WTC11 (cell line): ENCODE measurements at regions not wholly inside any gene's neighbourhood (a gene's known extent, or its start where the extent isn't known, plus 50 kb on each side); places are given as distances from the start of the nearest gene placed in this dataset.

Source experiments
- ATAC-seq: fragments of 200-7000 bp; cut with Tn5 transposase; 2 replicates; pipeline ENCODE4 v1.10.0; 2021; ENCODE audit warnings: mild to moderate bottlenecking, moderate library complexity
- CTCF ChIA-PET: fragments of 300-600 bp; sonication (Branson Sonifier 250); formaldehyde crosslinking; loops from one replicate; lab custom pipeline; 2021; ENCODE audit warnings: antibody characterized with exemption; lab: Charles Lee
- POLR2A ChIA-PET: fragments of 350-600 bp; sonication (Branson Sonifier 250); formaldehyde crosslinking; loops from one replicate; lab custom pipeline; 2021; ENCODE audit warnings: antibody characterized with exemption; lab: Charles Lee
- DNase-seq: peaks from one replicate; pipeline ENCODE4 v3.0.0; 2021; ENCODE audit warnings: low spot score
- H3K27ac Mint-ChIP-seq: 2 replicates; pipeline ENCODE4 v1.8.0; 2021; ENCODE audit warnings: mixed read lengths
- H3K27me3 Mint-ChIP-seq: 2 replicates; pipeline ENCODE4 v1.8.0; 2021; ENCODE audit warnings: low read depth, mild to moderate bottlenecking, moderate library complexity, mixed read lengths
- H3K36me3 Mint-ChIP-seq: 2 replicates; pipeline ENCODE4 v1.8.0; 2021; ENCODE audit warnings: mixed read lengths
- H3K4me1 Mint-ChIP-seq: 2 replicates; pipeline ENCODE4 v1.8.0; 2022; ENCODE audit warnings: mixed read lengths
- H3K4me3 Mint-ChIP-seq: 2 replicates; pipeline ENCODE4 v1.8.0; 2021; ENCODE audit warnings: mild to moderate bottlenecking, moderate library complexity, mixed read lengths
- H3K9me3 Mint-ChIP-seq: 2 replicates; pipeline ENCODE4 v1.8.0; 2021; ENCODE audit warnings: mixed read lengths
- ESRRA ChIP-seq: sonication (generic); formaldehyde crosslinking; IDR thresholded peaks from 2 replicates; pipeline ENCODE4 v1.8.1; 2022; ENCODE audit warnings: mild to moderate bottlenecking, missing genetic modification reagents, borderline replicate concordance
- ETV6 ChIP-seq: sonication (generic); formaldehyde crosslinking; IDR thresholded peaks from 2 replicates; pipeline ENCODE4 v1.8.1; 2022; ENCODE audit warnings: mild to moderate bottlenecking, missing genetic modification reagents
- FOXK1 ChIP-seq: sonication (generic); formaldehyde crosslinking; IDR thresholded peaks from 2 replicates; pipeline ENCODE4 v1.8.0; 2022; ENCODE audit warnings: mild to moderate bottlenecking, moderate library complexity, missing genetic modification reagents
- JAZF1 ChIP-seq: fragments of 250-450 bp; sonication (Bioruptor Pico); IDR thresholded peaks from 2 replicates; pipeline ENCODE4 v1.9.0; 2021; ENCODE audit warnings: moderate library complexity, mild to moderate bottlenecking, inconsistent platforms
- JUN ChIP-seq: sonication (generic); formaldehyde crosslinking; IDR thresholded peaks from 2 replicates; pipeline ENCODE4 v1.8.0; 2023; ENCODE audit warnings: mild to moderate bottlenecking, missing genetic modification reagents
- NFYB ChIP-seq: sonication (generic); formaldehyde crosslinking; conservative IDR thresholded peaks from 2 replicates; pipeline ENCODE4 v1.8.0; 2022; ENCODE audit warnings: low read depth, missing genetic modification reagents
- NR1H2 ChIP-seq: sonication (generic); formaldehyde crosslinking; IDR thresholded peaks from 2 replicates; pipeline ENCODE4 v1.9.0; 2021; ENCODE audit warnings: mild to moderate bottlenecking, moderate library complexity, missing genetic modification reagents
- OVOL2 ChIP-seq: fragments of 250-450 bp; sonication (Bioruptor Pico); IDR thresholded peaks from 2 replicates; pipeline ENCODE4 v1.9.0; 2021; ENCODE audit warnings: mild to moderate bottlenecking, borderline replicate concordance
- SMAD4 ChIP-seq: sonication (generic); formaldehyde crosslinking; IDR thresholded peaks from 2 replicates; pipeline ENCODE4 v1.8.0; 2022; ENCODE audit warnings: mild to moderate bottlenecking, missing genetic modification reagents
- SP1 ChIP-seq: sonication (generic); formaldehyde crosslinking; conservative IDR thresholded peaks from 2 replicates; pipeline ENCODE4 v1.8.1; 2022; ENCODE audit warnings: missing genetic modification reagents
- TEAD1 ChIP-seq: sonication (generic); formaldehyde crosslinking; IDR thresholded peaks from 2 replicates; pipeline ENCODE4 v1.8.0; 2022; ENCODE audit warnings: mild to moderate bottlenecking, missing genetic modification reagents
- TP53 ChIP-seq: sonication (generic); formaldehyde crosslinking; IDR thresholded peaks from 2 replicates; pipeline ENCODE4 v1.8.1; 2023; ENCODE audit warnings: mild to moderate bottlenecking, missing genetic modification reagents
- ZBTB21 ChIP-seq: sonication (generic); formaldehyde crosslinking; IDR thresholded peaks from 2 replicates; pipeline ENCODE4 v1.8.1; 2023; ENCODE audit warnings: mild to moderate bottlenecking, missing genetic modification reagents, borderline replicate concordance
- TF ChIP-seq, protein P1 (sequence below): sonication (generic); formaldehyde crosslinking; conservative IDR thresholded peaks from 2 replicates; pipeline ENCODE4 v1.8.1; 2023; ENCODE audit warnings: mild to moderate bottlenecking, low read depth, missing genetic modification reagents, moderate library complexity
- TF ChIP-seq, protein P2 (sequence below): sonication (generic); formaldehyde crosslinking; IDR thresholded peaks from 2 replicates; pipeline ENCODE4 v1.8.0; 2022; ENCODE audit warnings: mild to moderate bottlenecking, missing genetic modification reagents
- TF ChIP-seq, protein P3 (sequence below): fragments of 250-450 bp; sonication (Bioruptor Pico); IDR thresholded peaks from 2 replicates; pipeline ENCODE4 v1.9.0; 2021; ENCODE audit warnings: mild to moderate bottlenecking
- TF ChIP-seq, protein P4 (sequence below): sonication (generic); formaldehyde crosslinking; IDR thresholded peaks from 2 replicates; pipeline ENCODE4 v1.8.1; 2022; ENCODE audit warnings: mild to moderate bottlenecking, moderate library complexity, missing genetic modification reagents
- TF ChIP-seq, protein P5 (sequence below): sonication (generic); formaldehyde crosslinking; IDR thresholded peaks from 2 replicates; pipeline ENCODE4 v1.8.1; 2023; ENCODE audit warnings: mild to moderate bottlenecking, missing genetic modification reagents, moderate library complexity
- TF ChIP-seq, protein P6 (sequence below): sonication (generic); formaldehyde crosslinking; IDR thresholded peaks from 2 replicates; pipeline ENCODE4 v1.8.0; 2022; ENCODE audit warnings: mild to moderate bottlenecking, missing genetic modification reagents
- TF ChIP-seq, protein P7 (sequence below): fragments of 250-450 bp; sonication (Bioruptor Pico); IDR thresholded peaks from 2 replicates; pipeline ENCODE4 v1.9.0; 2021; ENCODE audit warnings: mild to moderate bottlenecking

DNA sequence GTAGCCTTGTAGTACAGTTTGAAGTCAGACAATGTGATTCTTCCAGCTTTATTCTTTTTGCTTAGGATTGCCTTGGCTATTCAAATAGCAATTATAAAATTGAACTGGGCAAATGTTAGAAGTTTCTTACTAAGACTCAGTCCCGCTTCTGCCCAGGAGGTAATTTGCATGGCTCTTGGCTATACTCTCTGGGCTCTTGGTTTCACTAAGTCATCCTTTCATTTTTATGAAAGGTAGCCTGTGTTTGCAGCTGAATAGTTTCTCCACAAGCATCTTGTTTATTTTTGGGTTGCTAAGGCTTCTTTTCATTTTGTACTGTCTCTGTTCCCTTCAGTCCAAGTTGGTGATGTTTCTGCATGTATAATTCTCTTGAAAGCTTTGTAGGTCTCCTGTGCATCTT is 340.6 kb downstream of the SH2D4B start (continued):
- no peak for TF ChIP-seq NR1H2
- TF ChIP-seq, protein P1, sequence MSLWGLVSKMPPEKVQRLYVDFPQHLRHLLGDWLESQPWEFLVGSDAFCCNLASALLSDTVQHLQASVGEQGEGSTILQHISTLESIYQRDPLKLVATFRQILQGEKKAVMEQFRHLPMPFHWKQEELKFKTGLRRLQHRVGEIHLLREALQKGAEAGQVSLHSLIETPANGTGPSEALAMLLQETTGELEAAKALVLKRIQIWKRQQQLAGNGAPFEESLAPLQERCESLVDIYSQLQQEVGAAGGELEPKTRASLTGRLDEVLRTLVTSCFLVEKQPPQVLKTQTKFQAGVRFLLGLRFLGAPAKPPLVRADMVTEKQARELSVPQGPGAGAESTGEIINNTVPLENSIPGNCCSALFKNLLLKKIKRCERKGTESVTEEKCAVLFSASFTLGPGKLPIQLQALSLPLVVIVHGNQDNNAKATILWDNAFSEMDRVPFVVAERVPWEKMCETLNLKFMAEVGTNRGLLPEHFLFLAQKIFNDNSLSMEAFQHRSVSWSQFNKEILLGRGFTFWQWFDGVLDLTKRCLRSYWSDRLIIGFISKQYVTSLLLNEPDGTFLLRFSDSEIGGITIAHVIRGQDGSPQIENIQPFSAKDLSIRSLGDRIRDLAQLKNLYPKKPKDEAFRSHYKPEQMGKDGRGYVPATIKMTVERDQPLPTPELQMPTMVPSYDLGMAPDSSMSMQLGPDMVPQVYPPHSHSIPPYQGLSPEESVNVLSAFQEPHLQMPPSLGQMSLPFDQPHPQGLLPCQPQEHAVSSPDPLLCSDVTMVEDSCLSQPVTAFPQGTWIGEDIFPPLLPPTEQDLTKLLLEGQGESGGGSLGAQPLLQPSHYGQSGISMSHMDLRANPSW (CRISPR knock-in tag) = no peak
- TF ChIP-seq SMAD4 = no peak
- TF ChIP-seq ESRRA (CRISPR knock-in tag) = no peak
- TF ChIP-seq ZBTB21 = no peak
- TF ChIP-seq, protein P2, sequence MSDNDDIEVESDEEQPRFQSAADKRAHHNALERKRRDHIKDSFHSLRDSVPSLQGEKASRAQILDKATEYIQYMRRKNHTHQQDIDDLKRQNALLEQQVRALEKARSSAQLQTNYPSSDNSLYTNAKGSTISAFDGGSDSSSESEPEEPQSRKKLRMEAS (CRISPR knock-in tag) = no peak
- TF ChIP-seq, protein P3, sequence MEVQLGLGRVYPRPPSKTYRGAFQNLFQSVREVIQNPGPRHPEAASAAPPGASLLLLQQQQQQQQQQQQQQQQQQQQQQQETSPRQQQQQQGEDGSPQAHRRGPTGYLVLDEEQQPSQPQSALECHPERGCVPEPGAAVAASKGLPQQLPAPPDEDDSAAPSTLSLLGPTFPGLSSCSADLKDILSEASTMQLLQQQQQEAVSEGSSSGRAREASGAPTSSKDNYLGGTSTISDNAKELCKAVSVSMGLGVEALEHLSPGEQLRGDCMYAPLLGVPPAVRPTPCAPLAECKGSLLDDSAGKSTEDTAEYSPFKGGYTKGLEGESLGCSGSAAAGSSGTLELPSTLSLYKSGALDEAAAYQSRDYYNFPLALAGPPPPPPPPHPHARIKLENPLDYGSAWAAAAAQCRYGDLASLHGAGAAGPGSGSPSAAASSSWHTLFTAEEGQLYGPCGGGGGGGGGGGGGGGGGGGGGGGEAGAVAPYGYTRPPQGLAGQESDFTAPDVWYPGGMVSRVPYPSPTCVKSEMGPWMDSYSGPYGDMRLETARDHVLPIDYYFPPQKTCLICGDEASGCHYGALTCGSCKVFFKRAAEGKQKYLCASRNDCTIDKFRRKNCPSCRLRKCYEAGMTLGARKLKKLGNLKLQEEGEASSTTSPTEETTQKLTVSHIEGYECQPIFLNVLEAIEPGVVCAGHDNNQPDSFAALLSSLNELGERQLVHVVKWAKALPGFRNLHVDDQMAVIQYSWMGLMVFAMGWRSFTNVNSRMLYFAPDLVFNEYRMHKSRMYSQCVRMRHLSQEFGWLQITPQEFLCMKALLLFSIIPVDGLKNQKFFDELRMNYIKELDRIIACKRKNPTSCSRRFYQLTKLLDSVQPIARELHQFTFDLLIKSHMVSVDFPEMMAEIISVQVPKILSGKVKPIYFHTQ (CRISPR knock-in tag) = no peak

DNA sequence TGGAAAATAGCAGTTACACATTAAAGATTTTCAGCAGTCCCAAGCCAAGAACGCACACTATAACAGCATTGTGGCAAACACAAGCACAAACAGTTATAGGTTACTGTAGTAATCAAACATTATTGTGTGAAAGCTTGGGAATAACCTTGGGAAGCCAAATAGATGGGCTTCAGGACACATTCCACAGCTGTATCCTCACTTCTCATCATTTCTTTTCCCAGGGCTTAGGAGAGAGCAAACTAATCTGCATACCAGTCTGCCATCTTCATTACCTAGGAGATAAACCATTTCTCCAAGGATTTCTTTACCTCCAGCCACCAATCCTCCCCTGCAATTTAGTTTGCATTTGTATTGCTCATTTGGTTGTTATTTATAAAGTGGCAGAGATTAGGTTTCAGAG is 352.4 kb downstream of the SH2D4B start:
- no peak for TF ChIP-seq SP1 (CRISPR knock-in tag)
- peaks cover 12% of the 10 kb centered on the region for H3K36me3 Mint-ChIP-seq
- ChIA-PET POLR2A (no interaction called here), CTCF (no interaction called here)
- ATAC-seq (no peak), DNase-seq (no peak)
- peaks cover 10% of the 10 kb centered on the region for H3K9me3 Mint-ChIP-seq
- no peak overlapping the region for H3K4me3 Mint-ChIP-seq
- no peak overlapping the region for H3K27ac Mint-ChIP-seq
- peaks cover 48% of the 10 kb centered on the region for H3K4me1 Mint-ChIP-seq
- H3K27me3 Mint-ChIP-seq = peaks cover 69% of the 10 kb centered on the region

DNA sequence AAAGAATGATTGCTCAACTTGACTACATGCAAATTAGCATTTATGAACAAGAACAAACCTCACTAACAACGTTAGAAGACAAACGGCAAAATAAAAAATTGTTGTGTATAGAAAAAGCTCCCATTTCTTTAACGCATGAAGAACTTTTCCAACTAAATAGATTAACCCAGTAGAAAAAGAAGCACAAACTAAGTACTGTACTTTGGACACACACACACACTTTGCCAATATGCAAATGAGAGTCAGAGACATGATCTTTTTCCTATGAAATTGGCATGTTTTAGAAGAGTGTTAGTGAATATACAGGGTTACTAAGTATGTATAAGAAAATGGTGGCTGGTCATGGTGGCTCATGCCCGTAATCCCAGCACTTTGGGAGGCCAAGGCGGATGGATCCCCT is 355.6 kb downstream of the SH2D4B start:
- H3K36me3 Mint-ChIP-seq = no peaks in the 10 kb centered on the region
- no peak overlapping the region for H3K4me3 Mint-ChIP-seq
- DNase-seq = no peak
- ChIA-PET POLR2A (no interaction called here), CTCF (interaction anchor here (1.6 to 3.2 kb wide), 2 partner anchors 31 to 230 kb away, joined by 11 to 19 read pairs; no protein-coding TSS in a partner anchor)
- H3K9me3 Mint-ChIP-seq = peaks cover 3% of the 10 kb centered on the region; the same call in 1 of the 2 replicates
- H3K4me1 Mint-ChIP-seq = peaks cover 79% of the 10 kb centered on the region
- H3K27ac Mint-ChIP-seq = no peak overlapping the region
- TF ChIP-seq, protein P4, sequence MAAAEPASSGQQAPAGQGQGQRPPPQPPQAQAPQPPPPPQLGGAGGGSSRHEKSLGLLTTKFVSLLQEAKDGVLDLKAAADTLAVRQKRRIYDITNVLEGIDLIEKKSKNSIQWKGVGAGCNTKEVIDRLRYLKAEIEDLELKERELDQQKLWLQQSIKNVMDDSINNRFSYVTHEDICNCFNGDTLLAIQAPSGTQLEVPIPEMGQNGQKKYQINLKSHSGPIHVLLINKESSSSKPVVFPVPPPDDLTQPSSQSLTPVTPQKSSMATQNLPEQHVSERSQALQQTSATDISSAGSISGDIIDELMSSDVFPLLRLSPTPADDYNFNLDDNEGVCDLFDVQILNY (CRISPR knock-in tag) = no peak
- ATAC-seq = no peak
- H3K27me3 Mint-ChIP-seq = peaks cover 99% of the 10 kb centered on the region

DNA sequence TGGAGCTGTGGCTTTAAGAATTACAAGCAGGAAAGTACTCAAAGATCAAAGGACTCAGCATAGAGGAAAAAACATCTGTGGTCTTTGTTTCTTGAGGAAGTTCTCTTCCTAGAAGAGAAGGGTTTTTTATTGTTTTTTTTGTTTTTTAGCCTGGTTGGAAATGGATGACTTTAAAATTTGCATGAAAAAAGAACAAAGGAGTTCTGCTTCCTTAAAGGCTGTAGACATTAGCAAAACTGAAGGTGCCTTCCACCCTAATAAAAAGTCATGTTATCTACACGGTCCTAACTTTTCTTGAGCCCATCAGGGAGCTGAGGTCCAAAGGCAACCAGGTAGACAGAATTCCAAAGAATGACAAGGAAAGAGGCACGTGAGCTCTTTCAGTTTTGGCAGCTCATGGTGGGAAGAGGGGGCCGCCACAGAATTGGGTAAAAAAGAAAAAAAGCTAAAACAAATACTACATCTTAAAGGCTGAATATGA is 356.6 kb downstream of the SH2D4B start:
- POLR2A ChIA-PET = no interaction called here
- Mint-ChIP-seq H3K4me3 (peak overlapping the region; percentile 50), H3K27ac (peak overlapping the region; percentile 78), H3K9me3 (no peaks in the 10 kb centered on the region), H3K27me3 (peaks cover 98% of the 10 kb centered on the region), H3K4me1 (peaks cover 86% of the 10 kb centered on the region)
- peak; percentile 77 for ATAC-seq
- TF ChIP-seq, protein P4 (CRISPR knock-in tag) = no peak
- TF ChIP-seq FOXK1 = 0 out of 2 replicates have a peak, but pooled peaks have one; percentile 33
- TF ChIP-seq, protein P5, sequence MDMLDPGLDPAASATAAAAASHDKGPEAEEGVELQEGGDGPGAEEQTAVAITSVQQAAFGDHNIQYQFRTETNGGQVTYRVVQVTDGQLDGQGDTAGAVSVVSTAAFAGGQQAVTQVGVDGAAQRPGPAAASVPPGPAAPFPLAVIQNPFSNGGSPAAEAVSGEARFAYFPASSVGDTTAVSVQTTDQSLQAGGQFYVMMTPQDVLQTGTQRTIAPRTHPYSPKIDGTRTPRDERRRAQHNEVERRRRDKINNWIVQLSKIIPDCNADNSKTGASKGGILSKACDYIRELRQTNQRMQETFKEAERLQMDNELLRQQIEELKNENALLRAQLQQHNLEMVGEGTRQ (CRISPR knock-in tag) = peak; percentile 74
- TF ChIP-seq TP53 (CRISPR knock-in tag) = no peak
- TF ChIP-seq, protein P6, sequence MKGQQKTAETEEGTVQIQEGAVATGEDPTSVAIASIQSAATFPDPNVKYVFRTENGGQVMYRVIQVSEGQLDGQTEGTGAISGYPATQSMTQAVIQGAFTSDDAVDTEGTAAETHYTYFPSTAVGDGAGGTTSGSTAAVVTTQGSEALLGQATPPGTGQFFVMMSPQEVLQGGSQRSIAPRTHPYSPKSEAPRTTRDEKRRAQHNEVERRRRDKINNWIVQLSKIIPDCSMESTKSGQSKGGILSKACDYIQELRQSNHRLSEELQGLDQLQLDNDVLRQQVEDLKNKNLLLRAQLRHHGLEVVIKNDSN (CRISPR knock-in tag) = peak; percentile 65; the same call in 1 of the 2 replicates
- TF ChIP-seq, protein P7, sequence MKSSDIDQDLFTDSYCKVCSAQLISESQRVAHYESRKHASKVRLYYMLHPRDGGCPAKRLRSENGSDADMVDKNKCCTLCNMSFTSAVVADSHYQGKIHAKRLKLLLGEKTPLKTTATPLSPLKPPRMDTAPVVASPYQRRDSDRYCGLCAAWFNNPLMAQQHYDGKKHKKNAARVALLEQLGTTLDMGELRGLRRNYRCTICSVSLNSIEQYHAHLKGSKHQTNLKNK (CRISPR knock-in tag) = no peak
- peak; percentile 44; the same call in 1 of the 2 replicates for TF ChIP-seq ETV6 (CRISPR knock-in tag)
- no peak for TF ChIP-seq OVOL2 (CRISPR knock-in tag)
- TF ChIP-seq JAZF1 (CRISPR knock-in tag) = no peak
- no peak for TF ChIP-seq NFYB (CRISPR knock-in tag)
- TF ChIP-seq JUN (CRISPR knock-in tag) = no peak
- TF ChIP-seq TEAD1 (CRISPR knock-in tag) = 0 out of 2 replicates have a peak, but pooled peaks have one; percentile 60
- TF ChIP-seq, all 79 proteins: peak for 5
- DNase-seq = no peak
- H3K36me3 Mint-ChIP-seq = no peaks in the 10 kb centered on the region
- CTCF ChIA-PET = interaction anchor here (1.2 to 3.2 kb wide), 5 partner anchors 30 to 231 kb away, joined by 3 to 19 read pairs (median 6); no protein-coding TSS in a partner anchor
